ENCODE measurements at regions not wholly inside any gene's neighbourhood (a gene's known extent, or its start where the extent isn't known, plus 50 kb on each side); places are given as distances from the start of the nearest gene placed in this dataset.
A peak's percentile ranks its signal among the peaks of the same experiment; 100 is the strongest.

DNA sequence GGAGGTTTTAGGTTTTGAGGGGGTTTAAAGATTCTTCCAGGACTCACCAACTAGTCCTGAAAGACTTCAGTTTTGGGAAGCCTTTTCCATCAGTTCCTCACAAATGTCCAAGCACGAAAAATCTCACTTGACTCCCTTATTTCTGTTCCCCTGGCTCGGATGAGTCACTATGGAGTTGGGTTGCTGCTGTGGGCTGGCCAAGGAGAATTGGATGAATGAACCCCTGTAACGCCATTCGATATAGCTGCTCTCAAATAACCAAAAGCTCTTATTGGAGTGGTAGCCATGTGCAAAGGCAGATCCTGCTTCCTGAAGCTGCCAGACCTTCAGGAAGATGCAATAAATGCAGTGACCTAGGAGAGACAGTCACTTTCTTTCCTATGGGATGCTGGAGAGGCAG lies 417.0 kb downstream of the ZNF521 start:
- DNase-seq (ENCODE audit: low read depth in 2 of 2), result no peak

DNA sequence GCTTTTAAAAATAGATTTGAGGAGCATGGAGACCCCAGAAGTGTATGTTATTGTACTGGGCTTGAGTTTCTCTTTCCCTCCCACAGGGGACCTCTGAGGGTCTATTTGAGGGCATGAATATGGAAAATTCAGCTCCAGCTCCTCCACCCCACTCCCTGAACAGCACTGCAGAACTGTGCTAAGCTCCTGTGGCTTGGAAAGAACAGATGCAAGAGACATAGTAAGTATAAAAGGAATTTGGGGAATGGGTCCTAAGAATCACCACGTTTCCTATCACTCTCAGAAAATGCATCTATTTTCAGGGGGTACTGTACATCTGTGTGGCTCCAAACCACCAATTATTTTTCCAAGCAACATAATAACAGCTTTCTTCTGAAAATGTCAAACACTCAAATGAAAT lies 416.1 kb downstream of the ZNF521 start:
- no peak for DNase-seq (ENCODE audit: low read depth in 2 of 2)

DNA sequence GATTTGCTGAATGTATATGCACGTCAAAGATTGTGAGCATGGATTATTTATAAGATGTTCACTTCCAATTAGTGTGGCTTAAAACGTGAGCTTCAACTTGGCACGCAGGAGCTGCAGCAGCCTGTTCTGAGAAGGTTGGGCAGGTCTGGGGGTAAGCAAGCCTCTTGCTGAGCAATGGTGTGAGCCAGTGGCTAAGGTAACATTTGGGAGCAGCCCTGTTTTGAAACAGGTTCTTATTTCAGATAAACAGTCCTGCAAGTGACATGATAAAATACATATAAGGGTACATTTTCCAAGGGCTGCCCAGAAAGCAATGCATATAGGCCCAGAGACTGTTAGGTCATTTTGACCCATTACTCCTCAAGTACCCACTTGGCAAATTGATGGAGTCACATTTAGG lies 415.3 kb downstream of the ZNF521 start:
- no peak for DNase-seq (ENCODE audit: low read depth in 2 of 2)

DNA sequence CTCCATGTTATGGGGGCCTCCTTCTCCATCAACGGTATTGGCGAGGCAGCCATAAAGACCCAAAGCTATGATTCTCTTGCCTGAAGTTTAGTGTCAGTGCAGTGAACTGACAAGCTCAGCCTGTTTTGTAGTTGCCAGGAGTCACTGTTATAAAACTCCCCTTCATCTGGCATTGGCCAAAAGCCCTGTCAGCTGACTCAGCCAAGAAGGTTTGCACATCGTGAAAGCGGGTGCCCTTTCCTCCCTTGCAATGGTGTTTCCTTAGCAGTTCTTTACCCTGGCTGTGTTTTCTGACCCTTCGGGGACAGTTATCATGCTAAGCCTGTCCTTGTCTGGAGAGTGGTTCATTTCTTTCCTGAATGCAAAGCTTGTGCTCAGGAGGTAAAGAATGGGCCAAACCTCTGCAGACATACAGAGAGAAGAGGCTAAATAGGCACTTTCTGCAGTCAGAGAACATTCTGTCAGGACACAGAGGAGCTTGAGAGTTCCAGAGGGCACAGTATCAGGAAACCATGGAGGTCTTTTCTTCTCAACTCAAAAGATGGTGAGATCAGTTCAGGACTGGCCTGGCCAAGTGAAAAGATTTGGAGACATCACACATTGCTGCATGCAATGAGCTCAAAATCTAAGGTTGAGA lies 414.2 kb downstream of the ZNF521 start:
- no peak for DNase-seq (ENCODE audit: low read depth in 2 of 2)

DNA sequence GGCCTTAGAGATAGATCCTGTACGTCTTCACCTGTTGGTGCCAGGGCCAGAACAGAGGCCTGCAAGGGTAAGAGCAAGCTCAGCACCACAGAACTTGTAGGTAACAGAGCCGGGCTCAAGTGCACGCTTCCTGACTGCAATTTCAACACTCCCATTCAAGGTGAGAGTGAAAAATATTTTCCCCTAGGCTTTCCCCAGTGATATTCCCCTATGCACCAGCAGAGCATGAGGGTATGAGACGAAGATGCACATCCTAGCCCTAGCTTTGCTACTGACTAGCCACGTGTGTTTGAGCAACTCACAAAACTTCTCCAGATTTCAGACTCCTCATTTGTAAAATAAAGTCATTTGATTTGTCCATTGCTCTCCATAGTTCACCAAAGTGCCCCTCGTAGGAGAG lies 411.6 kb downstream of the ZNF521 start:
- DNase-seq (ENCODE audit: low read depth in 2 of 2), result no peak

DNA sequence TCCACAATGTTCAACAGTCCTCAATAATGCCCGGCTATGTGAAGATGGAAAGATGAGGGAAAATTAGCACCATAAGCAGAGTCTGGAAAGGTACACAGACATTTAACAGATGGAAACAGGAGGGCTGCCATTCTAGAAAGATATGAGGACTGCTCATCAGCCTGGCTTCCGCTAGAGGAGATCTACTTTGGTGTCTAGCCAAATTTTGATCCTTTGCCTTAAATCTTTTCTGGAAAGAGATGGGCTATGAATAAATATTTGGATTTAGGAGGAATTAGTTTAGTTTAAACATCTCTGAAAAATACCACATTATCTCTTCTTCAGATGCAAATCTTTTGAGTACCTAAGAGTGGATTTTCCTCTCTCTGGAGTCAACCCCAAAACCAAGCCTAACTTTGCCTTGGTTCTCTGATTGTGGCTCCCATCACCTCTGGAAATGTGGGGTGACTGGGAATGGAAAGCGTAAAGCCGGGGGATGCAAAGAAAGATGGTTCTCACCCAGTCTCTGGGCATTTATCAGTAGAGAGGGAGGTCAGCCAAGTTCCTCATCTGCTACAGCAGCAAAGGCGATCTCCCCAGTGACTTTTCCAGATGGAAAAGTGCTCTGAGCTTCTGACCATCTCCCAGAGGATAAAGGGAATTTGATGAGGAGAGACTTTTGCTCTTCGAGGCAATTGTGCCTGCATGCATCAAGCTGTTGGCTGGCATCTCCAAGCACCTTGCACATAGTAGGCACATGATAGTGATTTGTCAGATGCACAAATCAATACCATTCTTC lies 410.6 kb downstream of the ZNF521 start:
- no peak for DNase-seq (ENCODE audit: low read depth in 2 of 2)

DNA sequence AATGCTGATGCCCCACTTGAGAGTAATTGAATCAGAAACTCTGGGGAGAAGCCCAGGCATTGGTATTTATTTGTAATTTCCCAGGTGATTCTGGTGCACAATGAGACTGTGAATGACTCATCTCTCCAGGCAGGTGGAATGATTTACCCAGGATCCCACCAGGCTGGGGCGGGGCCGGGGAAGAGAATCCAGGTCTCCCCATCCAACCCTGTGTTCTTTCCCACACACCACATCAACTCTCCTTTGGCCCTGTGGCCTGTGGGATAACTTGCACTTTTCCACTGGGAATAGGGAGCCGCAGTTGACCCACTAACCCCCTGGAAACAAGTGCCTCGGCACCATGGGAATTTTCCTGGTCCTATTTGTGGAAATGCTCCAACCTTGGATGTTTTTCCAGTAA lies 409.8 kb downstream of the ZNF521 start:
- DNase-seq (ENCODE audit: low read depth in 2 of 2), result peak in 1 of 2 donors; percentile 11

DNA sequence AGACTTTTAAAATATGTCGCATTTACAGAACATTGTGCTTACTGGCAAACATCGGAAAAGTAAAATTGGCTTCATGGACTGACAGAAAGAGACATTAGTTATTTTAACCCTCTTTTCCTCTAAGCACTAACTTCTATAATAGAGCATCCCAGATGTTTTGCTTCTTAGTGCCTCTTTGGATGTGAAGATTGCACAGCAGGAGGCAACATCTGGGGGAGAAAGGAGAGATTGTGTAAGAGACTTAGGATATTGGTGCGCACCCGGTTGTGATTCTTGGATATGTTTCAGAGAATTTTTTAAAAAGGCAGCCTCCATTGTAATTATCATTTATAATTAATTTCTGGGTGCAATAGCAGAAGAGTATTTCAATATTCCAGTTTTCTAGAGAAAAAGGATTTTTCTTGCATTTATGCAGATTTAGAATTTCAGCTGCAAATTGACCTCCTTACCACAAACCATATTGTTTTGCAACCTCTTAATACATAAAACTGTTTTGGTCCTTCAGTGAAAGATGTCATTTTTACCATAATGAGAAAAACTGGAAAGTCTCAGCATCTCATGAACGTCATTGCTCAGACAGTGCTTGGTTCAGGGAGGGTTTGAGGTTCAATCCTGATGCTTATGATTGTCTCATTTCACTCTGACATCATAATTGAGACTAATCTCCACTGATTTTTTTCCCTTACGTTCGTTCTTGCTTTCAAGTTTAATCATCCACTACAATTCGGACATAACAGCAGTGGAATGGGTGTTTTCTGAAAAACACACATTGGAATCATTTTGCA lies 404.3 kb downstream of the ZNF521 start:
- no peak for DNase-seq (ENCODE audit: low read depth in 2 of 2)

DNA sequence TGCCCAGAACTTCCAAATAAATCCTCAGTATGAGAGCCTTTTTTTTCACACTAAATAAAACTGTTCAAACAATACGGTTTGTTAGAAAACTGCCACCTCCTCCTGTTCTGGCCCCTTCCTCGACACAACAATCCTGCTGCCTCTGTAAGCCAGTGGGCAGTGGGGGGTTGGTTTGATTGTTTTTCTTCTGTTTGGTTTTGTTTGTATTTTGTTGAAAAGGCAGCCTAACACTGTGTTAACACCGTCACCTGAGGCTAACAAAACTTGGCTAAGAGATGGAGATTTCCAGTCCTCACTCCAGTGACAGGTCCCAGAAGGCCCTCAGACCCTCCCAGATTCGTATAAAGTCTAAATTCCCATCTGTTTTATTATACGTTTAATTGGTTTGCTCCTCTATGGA lies 402.1 kb downstream of the ZNF521 start:
- DNase-seq (ENCODE audit: low read depth in 2 of 2), result no peak

DNA sequence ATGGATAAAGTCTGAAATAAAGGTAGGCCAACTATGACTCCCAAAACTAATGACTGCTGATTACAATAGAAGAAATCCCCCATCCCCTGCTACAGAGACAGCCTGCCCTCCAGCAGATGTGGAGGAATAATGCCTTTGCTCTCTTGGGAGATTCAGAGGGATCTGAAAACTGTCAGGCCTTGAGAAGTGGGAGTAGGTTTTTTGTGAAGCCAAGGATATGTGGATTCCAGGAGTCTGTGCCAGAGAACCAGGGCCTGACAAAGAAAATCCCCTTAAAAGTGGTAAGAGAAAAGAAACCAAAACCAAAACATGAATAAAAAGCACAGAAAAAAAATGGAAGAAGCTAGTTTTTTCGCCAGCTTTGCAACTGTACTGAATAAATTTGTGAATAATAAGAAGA lies 397.6 kb downstream of the ZNF521 start:
- DNase-seq (ENCODE audit: low read depth in 2 of 2), result no peak

DNA sequence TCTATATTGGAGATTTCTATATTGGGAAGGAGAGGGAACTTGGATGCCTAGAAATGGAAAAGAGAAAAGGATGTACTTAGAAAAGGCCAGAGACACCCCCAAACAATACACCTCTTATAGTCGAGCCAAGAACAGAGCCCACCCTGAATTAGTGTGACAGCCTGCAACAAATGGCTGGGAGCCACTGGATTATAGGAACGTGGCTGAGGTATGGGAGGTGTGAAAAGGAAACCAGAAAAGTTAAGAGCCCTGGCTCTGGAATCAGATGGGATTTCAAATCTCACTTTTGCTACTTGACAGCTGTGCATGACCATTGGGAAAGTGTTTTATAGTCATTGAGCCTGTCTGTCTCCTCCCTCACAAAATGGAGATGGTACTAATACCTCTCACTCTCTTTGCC lies 394.0 kb downstream of the ZNF521 start:
- DNase-seq (ENCODE audit: low read depth in 2 of 2), result no peak

DNA sequence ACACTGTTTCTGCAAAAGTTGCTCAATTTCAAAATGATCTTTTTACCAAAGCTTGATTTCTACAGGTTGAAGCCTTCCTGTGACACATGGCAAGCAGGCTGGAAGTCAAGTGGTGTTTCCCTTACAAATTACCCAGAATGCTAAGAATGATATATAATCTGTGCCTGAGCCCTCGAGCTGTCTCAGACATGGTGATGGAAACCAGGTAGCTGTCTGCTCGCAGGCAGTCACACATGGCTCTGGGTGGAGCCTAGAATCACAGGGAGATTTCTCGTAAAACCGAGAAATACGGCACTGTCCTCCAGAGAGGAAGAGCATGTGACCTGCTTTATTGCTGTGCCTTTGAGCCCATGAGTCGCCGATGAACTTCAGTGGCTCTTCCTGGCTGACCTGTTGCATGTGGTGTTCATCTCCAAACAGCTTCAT lies 392.9 kb downstream of the ZNF521 start:
- DNase-seq (ENCODE audit: low read depth in 2 of 2), result peak in 1 of 2 donors; percentile 3

DNA sequence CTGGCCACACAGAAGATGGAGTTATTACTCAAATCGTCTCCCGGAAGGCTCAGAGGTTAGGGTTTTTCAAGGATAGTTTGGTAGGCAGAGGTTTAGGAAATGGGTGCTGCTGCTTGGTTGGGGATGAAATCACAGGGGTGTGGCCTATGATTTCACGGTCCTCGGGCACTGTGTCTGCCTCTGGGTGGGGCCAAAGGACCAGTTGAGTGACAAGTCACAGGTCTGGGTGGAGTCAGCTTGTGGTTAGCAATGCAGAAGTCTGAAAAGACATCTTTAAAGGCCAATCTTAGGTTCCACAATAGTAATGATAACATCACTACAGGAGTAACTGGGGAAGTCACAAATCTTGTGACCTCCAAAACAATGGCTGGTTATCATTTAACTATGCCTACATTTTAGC lies 387.8 kb downstream of the ZNF521 start:
- peak in 1 of 2 donors; percentile 9 for DNase-seq (ENCODE audit: low read depth in 2 of 2)

DNA sequence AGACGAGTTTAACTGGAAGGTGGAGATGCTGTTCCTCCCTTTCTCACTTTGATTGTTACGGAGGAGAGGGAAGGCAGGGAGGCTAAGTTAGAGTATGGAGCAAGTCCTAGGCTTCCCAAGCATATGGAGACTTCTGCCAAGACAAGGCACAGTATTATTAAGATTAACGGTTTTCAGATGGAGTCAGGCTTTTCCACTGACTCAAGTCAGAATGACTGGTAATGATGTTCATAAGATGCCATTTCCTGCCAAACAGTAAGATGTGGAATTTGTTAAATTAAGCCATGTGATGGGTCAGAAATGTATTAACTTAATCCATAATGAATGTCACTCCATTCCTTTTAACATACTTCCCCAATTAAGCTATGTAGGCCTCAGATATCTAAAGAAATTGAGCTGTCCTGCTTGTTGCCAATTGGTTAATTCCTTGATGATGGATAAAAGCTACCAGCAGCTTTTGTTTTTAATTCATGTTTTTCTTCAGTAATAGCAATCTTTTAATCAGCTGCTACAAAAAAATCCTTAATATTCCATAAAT lies 383.7 kb downstream of the ZNF521 start:
- DNase-seq (ENCODE audit: low read depth in 2 of 2), result no peak

DNA sequence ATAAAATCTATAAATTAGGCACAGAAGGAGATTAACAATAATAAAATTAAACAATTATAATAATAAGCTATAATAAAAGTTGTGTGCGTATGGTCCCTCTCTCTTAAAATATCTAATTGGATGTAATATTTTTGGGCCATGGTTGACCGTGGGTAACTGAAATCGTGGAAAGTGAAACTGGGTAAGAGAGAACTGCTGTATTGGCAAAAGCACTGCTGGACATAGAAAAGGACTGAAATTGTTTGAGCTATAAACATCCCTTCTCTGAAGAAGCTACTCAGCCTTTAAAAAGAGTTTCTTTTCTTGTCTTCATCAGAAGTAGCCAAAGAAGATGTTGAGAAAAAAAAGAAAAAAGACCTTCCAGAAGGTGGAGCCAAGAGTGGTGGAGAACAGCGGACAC lies 379.4 kb downstream of the ZNF521 start:
- no peak for DNase-seq (ENCODE audit: low read depth in 2 of 2)

DNA sequence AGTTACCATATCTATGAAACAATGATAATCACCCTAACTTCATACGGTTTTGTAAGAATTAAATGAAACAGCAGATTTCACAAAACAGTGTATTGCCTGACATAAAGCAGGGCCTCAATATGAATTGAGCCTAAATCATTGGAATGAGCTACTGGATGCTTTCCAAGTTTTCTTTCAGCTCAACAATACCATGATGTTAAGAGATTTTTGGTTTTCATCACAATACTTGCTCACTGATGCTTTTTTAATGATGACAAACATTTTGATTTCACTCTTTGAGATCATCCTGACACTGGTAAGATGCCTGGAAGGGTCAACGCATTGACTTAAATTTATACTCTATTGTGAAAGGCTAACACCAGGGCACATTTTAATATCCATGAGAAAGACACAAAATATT lies 377.5 kb downstream of the ZNF521 start:
- DNase-seq (ENCODE audit: low read depth in 2 of 2), result no peak

DNA sequence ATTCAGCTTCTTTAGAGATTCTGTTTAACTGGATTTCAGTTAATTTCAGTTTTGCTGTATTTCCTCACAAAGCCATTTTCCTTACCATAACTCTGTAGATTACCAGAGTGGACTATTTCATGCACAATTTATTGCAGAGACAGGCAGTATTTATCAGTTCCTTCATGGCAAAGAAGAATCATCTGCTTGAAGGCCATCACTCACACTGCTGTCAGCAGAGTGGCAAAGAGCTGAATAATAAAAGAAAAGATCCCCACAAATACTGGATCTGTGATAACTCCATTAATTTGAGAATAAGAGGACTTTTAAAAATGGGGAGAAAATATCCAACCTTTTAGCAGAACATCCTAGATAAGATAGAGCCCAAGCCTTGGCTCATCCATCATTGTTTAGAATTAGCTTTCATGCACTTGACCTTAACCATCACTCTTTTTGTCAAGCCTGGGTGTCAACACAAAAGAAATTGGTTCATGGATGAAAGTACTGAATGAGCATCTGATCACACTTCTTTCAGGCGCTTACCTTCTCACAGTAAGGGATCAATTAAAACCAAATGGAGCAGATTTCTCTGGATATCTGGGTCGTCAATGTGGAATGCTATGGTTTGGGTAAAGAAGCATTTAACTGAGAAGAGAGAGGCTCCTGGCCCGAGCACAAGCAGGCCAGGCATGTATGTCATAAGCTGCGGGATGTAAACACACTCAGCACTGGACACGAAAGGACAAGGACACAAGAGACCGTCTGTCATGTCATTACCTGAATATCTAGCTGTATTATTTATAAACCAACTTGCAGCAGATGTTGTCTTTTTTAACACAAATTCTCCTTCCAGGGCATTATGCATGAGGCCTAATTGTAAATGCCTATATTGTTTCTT lies 376.2 kb downstream of the ZNF521 start:
- DNase-seq (ENCODE audit: low read depth in 2 of 2), result no peak

DNA sequence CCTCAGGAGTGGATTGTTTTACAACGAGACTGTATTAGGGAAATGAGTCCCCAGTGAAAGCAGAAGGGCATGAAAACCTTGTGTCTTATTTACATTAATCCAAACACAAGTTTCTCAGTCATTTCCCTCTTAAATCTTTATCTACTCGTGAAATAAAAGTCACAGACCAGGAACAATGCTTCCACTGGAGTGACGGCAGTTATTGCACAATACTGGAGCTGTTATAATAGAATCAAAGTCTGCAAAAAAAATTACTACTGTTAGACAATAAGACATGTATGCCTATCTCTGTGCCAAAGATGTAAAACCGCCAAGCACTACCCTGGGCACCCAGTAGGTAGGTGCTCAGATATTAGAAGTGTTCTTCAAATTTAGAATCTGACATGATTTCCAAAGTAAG lies 375.5 kb downstream of the ZNF521 start:
- no peak for DNase-seq (ENCODE audit: low read depth in 2 of 2)

DNA sequence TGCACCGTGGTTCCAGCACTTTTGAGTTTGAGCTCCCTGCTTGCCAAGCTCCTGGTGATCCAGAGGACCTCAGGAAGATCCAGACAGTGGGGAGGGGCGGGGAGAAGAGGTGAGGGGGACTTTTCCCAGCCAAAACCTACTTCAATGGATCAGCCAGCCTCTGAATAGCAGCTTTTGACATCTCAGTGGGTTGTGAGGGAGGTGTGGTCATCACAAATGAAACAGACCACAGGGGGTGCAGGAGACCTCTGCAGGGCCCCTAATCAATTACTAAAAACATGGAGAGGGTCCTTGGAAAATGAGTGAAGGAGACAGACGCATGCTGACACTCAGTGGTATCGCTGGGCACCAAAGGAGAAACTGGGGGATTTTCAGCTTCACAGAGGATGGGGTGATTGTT lies 372.7 kb downstream of the ZNF521 start:
- no peak for DNase-seq (ENCODE audit: low read depth in 2 of 2)

DNA sequence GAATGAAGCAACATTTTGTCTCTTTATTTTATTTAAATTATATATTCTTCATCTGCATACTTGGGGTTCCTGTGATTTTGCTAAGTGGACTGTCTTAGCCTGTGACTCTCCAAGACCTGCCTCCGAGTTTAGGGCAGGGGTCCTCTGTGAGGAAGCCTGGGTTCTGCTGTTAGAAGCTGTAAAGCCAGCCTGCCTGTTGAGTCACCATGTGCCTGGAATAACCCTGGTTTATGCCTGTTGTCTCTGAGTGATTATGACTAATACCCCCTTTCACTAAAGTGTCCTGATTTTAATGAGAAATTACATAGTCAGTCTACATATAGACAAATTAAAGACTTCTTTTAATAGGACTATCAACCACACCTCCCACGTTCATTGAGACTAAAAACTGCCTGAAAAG lies 369.1 kb downstream of the ZNF521 start:
- DNase-seq (ENCODE audit: low read depth in 2 of 2), result no peak

DNA sequence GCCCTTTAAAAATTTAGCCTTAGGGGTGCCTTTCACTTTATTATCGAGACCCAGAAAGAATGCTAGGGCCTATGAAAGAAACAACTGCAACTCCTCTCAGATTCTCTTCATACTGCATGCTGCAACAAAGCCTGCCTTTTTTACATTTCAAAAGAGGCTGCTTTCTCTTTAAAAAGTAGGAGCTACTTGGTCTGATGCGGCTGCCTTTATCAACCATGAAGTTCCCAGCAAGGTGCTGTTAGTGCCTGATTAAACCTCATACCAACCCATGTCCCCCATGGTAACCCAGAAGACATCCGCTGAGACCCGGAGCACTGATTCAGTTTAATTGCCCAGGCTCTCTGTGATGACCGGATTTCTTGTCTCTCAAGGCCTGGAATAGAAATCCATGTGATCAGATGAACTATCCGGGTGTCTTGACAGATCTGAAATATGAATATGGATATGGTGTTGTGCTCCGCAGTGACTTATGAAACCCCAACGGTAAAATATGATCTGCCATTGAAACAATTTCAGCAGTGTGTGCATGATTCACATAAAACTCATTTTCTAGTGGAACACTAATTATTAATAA lies 368.3 kb downstream of the ZNF521 start:
- DNase-seq (ENCODE audit: low read depth in 2 of 2), result no peak

All from lung microvascular endothelial cell (primary cell).